ENCODE measurements at regions not wholly inside any gene's neighbourhood (a gene's known extent, or its start where the extent isn't known, plus 50 kb on each side); places are given as distances from the start of the nearest gene placed in this dataset.
"Not testable (repeated sequence)": the region's sequence is repeated elsewhere in the genome, so short reads cannot be mapped to it uniquely, and the experiment has no call there.

DNA sequence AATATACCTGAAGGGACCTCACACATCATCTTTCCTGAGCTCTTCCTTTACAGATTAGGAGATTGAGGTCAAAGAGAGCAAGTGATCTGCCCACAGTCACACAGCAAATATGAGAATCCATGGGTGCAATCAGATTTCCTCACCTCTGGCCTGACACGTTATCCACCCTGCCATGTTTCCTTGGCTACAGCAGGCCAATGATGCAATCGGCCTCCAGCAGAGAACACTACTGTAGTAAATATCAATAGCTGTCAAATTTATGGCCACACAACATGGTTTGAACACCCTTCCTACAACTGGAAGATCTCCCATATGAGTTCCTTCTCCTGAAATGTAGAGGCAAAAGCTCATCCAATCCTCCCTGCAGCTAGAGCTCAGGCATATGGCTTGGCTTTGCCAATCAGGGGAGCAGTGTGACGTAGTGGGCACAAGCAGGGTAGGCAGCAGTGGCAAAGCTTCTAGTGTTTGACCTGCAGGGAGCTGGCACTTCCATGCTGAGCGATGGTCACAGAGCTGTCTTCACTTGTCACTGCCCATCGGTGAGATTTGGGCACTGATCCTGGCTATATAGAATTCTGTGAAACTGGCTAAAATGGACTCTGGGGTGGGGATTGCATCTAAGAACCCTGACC lies 271.3 kb downstream of the TJP1 start:
- DNase-seq, result no peak

- DNase-seq, result no peak
Measured at GRCh38 chr15:29548006-29548405, 274.3 kb downstream of the TJP1 start.

DNA sequence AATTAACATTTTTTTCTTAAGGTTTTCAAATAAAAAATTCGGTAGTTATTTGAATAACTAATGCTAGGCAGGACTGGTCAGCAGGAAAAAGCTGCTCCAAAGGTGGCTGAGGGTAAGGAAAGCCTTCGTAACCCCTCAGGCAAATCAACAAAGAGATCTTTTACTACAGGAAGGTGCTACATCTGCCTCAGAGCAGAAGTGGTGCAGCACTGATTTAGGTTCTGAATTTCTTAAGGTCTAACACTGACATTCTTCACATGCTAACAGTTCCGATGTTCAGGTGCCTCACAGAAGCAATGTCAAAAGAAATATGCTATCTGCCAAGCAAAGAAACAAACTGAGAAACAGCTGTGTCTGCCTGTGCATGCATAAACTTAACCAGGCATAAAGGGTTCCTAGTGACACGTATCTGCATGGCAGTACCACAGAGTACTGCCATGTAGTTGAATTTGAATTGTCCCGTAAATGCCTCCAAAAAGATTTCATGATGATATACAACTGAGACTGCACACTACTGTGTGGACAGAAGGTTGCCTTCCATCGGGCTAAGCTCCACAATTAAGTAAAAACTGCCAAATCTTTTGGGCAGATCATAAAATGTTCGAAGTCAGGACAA lies 275.0 kb upstream of the NSMCE3 start:
- no peak for DNase-seq

DNA sequence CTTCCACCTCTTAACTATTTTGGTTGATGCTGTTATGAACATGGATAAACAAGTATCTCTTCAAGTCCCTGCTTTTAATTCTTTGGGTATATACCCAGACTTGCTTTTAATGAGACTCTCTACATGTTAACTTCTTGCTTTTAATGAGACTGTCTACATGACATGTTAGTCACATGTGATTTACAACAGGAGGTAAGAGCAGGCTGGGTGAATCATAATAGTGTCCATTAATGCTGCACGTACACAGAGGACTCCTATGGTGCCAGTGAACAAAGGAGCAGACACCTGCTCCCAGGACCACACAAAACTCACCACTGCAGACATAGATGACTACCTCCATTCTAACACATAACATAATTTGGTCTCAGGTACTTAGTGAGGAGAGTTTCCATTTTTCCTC lies 273.4 kb upstream of the NSMCE3 start:
- no peak for DNase-seq

- DNase-seq, result no peak
Measured at GRCh38 chr15:29541309-29541708, 271.7 kb upstream of the NSMCE3 start.

DNA sequence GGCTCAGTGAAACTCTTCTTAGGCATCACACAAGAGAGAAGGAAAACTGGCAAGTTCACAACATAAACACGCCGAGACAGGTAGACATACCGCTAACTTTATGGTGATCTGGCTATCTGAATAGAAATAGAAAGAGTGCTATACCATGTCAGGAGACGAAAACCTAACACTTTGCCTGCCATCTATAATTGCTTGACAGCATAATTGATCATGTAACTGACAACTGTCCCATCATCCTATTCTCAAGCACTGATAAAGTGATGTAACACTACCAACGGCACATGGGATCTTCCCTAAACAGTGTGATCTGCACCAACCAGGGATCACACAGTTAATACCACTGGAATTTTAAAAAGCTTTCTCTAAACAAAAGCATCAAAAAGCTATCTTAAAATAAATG lies 270.9 kb upstream of the NSMCE3 start:
- DNase-seq, result no peak

DNA sequence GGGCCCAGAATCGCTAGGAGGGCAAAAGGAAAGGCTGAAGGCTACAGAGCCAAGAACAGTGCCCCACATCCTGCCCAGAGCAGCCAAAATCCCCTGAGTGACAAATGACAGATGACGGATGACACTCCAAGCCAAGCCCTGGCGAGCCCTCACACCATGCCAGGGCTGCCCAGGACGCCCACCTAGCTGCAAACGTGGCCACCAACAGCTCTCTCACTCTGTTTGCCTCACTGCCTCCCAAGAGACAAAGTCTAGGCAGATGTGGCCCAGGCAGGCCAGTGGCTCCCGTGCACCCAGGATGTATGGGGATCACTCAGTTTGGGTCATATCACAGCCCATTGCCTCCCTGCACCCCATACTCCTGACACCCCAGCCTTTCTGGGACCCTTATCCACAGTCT lies 270.1 kb upstream of the NSMCE3 start:
- DNase-seq, result no peak

GRCh38 chr15:29538044-29538443 lies 268.4 kb upstream of the NSMCE3 start:
- DNase-seq, result no peak

DNA sequence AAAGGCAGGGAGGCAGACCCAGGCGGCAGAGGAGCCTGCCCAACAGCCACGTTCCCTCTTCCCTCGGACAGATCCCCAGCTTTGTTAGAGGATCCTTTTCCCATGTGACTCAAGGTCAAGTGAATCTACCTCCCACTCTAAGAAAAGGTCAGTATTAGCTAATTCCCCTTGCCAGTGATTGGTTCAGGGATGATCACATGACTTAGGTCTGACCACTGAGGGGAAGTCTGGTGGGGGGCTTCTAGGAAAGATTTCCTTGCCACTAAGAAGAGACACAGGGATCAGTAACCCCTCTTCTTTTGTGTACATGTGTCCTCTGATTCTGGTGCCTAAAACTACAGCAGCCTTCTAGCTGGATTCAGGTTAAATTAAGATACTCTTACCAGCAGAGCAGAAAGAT lies 266.3 kb upstream of the NSMCE3 start:
- DNase-seq, result no peak

DNA sequence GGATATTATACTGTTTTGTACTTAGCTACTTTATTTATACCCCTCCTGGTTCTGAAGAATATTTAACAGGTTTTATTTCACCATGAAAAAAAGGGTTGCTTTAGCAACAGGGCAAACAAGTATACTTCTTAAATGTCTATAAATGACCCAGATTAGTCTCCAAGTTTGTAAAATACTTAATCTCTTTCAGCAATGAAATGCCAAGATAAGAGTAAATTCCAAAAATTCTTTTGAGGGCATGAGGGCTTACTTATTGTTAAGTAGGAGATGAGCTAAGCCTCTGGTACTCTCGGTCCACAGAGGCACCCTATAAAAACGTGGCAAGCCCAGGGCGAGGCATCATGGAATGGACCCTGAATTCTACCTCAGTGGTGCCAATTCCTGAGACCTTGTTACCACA lies 264.8 kb upstream of the NSMCE3 start:
- DNase-seq, result no peak

DNA sequence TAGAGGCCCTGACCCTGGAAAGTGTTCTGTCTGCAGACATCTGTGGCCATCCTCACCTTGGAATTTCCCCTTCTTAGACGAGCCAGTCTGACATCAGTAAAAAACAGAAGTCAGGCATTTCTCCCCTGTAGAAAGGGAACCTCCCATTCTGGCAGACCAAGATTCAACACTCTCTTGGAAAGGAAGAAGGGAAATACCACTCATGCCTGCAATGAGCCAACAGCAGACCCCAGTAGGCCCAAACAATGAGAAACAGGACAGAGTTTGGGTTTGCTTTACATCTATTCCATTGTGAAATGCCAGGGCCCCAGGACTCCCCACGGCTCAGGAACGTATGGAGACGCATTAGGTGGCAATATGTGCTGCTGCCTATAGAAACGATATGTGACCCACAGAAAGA lies 264.0 kb upstream of the NSMCE3 start:
- no peak for DNase-seq

- DNase-seq, result no peak
Measured at GRCh38 chr15:29532296-29532695, 262.7 kb upstream of the NSMCE3 start.

DNA sequence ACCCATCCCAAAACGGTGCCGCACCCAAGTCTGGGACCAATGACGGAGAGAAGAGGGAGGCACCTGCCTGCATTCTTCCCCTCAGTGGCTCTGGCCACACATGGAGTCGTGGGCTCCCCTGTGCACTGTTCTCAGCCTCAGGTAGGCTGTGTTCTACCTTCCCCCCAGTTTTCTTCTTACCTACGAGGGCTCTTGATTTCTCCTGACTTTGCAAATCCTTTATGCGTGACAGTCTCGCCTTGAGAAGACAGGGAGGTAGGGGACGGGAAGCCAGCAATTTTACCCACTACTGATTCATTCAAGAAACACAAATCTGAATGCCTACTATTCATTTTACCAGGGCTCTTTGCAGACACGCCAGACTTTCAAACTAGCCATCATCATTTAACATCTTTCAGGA lies 261.3 kb upstream of the NSMCE3 start:
- DNase-seq, result no peak

DNA sequence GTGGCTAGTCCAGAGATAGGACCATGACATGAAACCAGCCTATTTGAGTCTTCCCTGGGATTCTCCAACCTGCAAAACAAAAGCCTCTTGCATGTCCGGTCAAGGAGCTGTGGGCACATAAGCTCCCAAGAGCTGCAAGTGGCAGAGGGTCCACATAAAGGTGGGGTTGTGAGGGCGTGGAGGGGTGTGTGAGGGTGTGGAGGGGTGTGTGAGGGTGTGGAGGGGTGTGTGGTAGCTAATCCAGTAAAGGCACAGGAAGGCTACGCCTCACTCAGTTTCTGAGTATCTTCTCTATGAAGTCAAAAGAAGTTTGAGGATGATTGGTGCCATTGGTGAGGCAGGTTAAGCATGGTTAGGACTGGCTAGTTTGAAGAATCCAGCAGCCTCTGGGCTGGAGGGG lies 259.4 kb upstream of the NSMCE3 start:
- no peak for DNase-seq

DNA sequence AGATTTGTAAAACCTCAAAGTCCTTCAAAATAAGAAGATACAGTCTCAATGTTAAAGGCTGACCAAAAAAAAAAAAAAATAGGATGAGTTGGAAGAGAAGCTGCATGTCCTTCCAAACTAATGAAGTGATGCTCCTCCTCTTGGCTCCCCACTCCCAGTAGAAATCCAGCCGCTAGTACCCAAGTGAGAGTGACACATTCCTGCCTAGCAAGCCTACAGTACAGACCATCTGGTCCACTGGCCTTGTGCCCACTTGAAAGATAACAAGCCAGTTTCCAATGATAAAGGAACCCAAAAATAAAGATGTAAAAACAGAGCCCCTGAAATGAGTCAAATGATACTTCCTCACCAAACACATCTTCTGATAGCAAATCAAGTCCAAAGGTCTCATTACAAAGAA lies 258.7 kb upstream of the NSMCE3 start:
- DNase-seq, result no peak

- DNase-seq, result no peak
Measured at GRCh38 chr15:29526802-29527201, 257.2 kb upstream of the NSMCE3 start.

DNA sequence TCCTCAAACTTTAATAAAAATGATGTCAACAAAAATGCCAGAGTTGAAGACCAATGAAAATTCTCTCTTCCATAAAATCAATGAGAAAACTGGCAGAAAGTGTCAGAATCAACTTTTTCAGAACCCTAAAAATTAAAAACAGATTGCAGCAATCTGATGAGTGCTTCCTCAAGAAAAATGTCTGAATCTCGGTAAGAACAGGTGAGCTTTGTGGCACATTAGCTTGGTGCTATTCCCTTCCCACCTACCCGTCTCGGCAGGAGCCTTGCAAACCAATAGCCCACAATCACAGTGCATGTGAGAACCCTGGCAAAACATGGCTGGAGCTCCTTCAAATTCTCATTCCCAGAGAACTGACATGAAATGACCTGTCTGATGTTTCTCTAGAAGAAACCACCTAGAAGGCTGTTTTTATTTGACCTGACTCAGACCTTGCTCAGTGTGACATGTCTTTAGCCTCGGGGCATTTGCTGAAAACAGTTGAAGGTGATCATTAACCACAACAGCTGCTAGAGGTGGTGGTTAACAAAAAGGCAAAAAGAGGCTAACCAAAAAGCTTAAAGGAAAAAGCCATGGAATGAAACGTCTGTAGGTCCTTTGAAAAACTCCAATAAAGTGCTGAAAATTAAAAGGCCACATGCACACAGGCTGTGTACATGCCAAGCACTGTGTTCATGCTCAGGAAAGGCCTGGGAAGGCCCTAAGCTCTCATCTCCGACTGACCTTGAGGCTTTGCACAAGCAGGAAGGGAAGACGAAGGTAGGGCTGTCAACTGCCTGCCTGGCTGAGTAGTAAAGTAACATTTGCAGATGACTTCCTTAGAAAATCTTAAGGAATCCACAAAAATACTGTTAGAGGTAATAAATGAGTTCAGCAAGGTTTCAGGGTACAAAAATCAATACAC lies 253.0 kb upstream of the NSMCE3 start:
- no peak for DNase-seq

DNA sequence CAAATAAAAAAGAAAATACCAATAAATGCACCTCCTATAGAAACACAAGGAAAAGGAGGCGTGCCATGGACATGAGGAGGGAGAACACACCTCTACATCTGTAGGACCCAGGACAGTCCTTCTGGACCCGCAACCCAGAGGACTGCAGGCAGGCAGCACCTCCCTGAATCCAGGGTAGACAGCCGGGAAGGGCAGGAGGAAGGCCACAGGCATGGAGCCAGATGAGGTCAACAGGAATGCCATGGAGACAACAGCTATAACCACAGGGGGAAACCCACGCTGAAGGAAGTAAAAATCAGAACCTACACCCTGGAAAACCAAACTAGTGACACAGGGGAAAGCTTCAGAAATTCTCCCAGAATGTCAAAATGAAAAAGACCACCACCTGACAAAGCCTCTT lies 248.8 kb upstream of the NSMCE3 start:
- DNase-seq, result no peak

GRCh38 chr15:29517829-29518228 lies 248.2 kb upstream of the NSMCE3 start:
- no peak for DNase-seq

- no peak for DNase-seq
Measured at GRCh38 chr15:29516929-29517328, 247.3 kb upstream of the NSMCE3 start.

- no peak for DNase-seq
Measured at GRCh38 chr15:29514926-29515325, 245.3 kb upstream of the NSMCE3 start.

GRCh38 chr15:29511663-29512062 lies 242.0 kb upstream of the NSMCE3 start:
- DNase-seq, result no peak

DNA sequence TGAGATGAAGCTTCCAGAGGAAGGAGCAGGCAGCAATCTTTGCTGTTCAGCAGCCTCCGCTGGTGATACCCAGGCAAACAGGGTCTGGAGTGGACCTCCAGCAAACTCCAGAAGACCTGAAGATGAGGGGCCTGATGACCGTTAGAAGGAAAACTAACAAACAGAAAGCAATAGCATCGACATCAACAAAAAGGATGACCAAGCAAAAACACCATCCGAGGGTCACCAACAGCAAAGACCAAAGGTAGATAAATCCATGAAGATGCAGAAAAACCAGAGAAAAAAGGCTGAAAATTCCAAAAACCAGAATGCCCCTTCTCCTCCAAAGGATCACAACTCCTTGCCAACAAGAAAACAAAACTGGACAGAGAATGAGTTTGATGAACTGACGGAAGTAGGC lies 235.9 kb upstream of the NSMCE3 start:
- DNase-seq, result not testable (repeated sequence)

Data from activated T-cell treated with anti-CD3 and anti-CD28 coated beads, Interleukin-2, amount 50 U/mL, for 48 hours (primary cell).